ENCODE measurements at regions not wholly inside any gene's neighbourhood (a gene's known extent, or its start where the extent isn't known, plus 50 kb on each side); places are given as distances from the start of the nearest gene placed in this dataset.

DNA sequence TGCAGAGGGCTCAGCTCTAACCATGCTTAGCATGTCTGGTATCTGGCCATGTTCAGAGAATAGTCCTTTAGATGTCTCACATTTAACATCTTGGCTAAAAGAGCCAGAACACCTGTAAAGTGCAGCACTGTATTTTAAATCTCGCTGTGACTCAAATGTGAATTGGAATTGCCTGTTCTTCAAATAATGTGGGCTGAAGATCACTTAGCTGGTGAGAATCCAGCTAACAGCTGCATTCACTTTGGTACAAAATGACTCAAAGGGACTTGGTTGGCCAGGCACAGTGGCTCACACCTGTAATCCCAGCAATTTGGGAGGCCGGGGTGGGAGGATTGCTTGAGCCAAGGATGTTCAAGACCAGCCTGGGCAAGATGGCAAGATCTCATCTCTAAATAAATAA is 63.5 kb upstream of the PLAC8 start:
- Histone ChIP-seq H3K27ac (ENCODE audit: low read depth, low read length) (no peak overlapping the region), H3K9ac (ENCODE audit: low read length) (no peak overlapping the region), H3K4me1 (ENCODE audit: control insufficient read depth in 1 of 2, insufficient read depth in 2 of 2, low read length in 2 of 2) (no peaks in the 10 kb centered on the region), H2AFZ (ENCODE audit: low read depth, low read length, poor library complexity, severe bottlenecking) (no peak overlapping the region), H3K36me3 (ENCODE audit: control insufficient read depth in 1 of 2, insufficient read depth in 2 of 2, low read length in 2 of 2) (no peaks in the 10 kb centered on the region), H3K9me3 (ENCODE audit: control insufficient read depth in 1 of 2, insufficient read depth in 1 of 2, low read depth in 1 of 2, low read length in 2 of 2) (no peaks in the 10 kb centered on the region), H4K20me1 (ENCODE audit: insufficient read depth) (no peaks in the 10 kb centered on the region), H3K4me3 (replicated peaks in 1 of 2; ENCODE audit: low read depth in 1 of 2, low read length in 2 of 2) (no peak overlapping the region), H3K79me2 (ENCODE audit: insufficient read depth, low read length) (no peaks in the 10 kb centered on the region), H3K27me3 (ENCODE audit: insufficient read depth, low read length) (no peaks in the 10 kb centered on the region), H3K4me2 (ENCODE audit: low read length) (no peak overlapping the region), H3K9me2 (ENCODE audit: insufficient read depth) (peaks cover 3% of the 10 kb centered on the region; the same call in 1 of the 2 replicates)
- CTCF ChIA-PET, result no interaction called here
- POLR2A ChIA-PET, result no interaction called here
- BruUV-seq (replicated peaks), result no TSS peak
- ATAC-seq (no peak), DNase-seq (ENCODE audit: low read depth, low spot score) (no peak)
- intact Hi-C loops (cut with micrococcal nuclease), result no loop called here
- TF ChIP-seq CEBPB (IDR thresholded peaks at IDR 0.05; ENCODE audit: low read depth) (no peak), EGR1 (IDR thresholded peaks at IDR 0.05; ENCODE audit: low read depth) (no peak), EZH2 (IDR thresholded peaks at IDR 0.05) (no peak)
- RAD21 ChIA-PET (ENCODE audit: low non-redundant PET in 1 of 2, low total read pairs in 2 of 2, uncharacterized antibody in 2 of 2, unreplicated experiment in 2 of 2), result no interaction called here

DNA sequence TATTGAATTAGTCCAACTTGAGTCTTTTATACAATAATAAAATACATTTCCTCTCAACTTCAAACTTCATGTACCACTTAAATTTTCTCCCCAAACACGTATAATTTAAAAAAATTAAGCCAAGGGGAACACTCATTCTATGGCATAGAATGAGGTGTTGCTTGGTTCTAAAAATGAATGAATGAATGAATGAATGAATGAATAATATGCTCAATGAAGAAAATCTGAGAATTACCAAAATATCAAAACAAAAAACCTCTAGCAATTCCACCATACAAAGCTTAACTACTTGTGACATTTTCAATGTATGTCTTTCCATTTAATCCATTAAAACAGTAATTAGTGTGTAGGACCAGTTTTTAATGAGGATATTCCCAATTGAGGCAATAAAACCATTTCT is 62.7 kb upstream of the PLAC8 start:
- H3K36me3 ChIP-seq (ENCODE audit: control insufficient read depth in 1 of 2, insufficient read depth in 2 of 2, low read length in 2 of 2), result no peaks in the 10 kb centered on the region
- no peaks in the 10 kb centered on the region for H3K9me3 ChIP-seq (ENCODE audit: control insufficient read depth in 1 of 2, insufficient read depth in 1 of 2, low read depth in 1 of 2, low read length in 2 of 2)
- ChIA-PET CTCF (no interaction called here), RAD21 (ENCODE audit: low non-redundant PET in 1 of 2, low total read pairs in 2 of 2, uncharacterized antibody in 2 of 2, unreplicated experiment in 2 of 2) (no interaction called here), POLR2A (no interaction called here)
- H2AFZ ChIP-seq (ENCODE audit: low read depth, low read length, poor library complexity, severe bottlenecking), result no peak overlapping the region
- H3K4me3 ChIP-seq (replicated peaks in 1 of 2; ENCODE audit: low read depth in 1 of 2, low read length in 2 of 2), result no peak overlapping the region
- no peaks in the 10 kb centered on the region for H4K20me1 ChIP-seq (ENCODE audit: insufficient read depth)
- TF ChIP-seq TCF7L2 (IDR thresholded peaks at IDR 0.05; ENCODE audit: borderline replicate concordance, extremely low read depth, insufficient read depth, insufficient read length), result no peak
- no peak for TF ChIP-seq EZH2phosphoT487 (IDR thresholded peaks at IDR 0.05; ENCODE audit: borderline replicate concordance)
- TF ChIP-seq, protein P1, sequence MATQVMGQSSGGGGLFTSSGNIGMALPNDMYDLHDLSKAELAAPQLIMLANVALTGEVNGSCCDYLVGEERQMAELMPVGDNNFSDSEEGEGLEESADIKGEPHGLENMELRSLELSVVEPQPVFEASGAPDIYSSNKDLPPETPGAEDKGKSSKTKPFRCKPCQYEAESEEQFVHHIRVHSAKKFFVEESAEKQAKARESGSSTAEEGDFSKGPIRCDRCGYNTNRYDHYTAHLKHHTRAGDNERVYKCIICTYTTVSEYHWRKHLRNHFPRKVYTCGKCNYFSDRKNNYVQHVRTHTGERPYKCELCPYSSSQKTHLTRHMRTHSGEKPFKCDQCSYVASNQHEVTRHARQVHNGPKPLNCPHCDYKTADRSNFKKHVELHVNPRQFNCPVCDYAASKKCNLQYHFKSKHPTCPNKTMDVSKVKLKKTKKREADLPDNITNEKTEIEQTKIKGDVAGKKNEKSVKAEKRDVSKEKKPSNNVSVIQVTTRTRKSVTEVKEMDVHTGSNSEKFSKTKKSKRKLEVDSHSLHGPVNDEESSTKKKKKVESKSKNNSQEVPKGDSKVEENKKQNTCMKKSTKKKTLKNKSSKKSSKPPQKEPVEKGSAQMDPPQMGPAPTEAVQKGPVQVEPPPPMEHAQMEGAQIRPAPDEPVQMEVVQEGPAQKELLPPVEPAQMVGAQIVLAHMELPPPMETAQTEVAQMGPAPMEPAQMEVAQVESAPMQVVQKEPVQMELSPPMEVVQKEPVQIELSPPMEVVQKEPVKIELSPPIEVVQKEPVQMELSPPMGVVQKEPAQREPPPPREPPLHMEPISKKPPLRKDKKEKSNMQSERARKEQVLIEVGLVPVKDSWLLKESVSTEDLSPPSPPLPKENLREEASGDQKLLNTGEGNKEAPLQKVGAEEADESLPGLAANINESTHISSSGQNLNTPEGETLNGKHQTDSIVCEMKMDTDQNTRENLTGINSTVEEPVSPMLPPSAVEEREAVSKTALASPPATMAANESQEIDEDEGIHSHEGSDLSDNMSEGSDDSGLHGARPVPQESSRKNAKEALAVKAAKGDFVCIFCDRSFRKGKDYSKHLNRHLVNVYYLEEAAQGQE (IDR thresholded peaks at IDR 0.05; ENCODE audit: low read depth), result no peak
- TF ChIP-seq CBX3 (IDR thresholded peaks at IDR 0.05; ENCODE audit: low read depth), result no peak
- no peak for TF ChIP-seq EGR1 (IDR thresholded peaks at IDR 0.05; ENCODE audit: low read depth)
- no peak for TF ChIP-seq FOSL1 (IDR thresholded peaks at IDR 0.05; ENCODE audit: low read depth)
- TF ChIP-seq ZFX (IDR thresholded peaks at IDR 0.05), result no peak
- TF ChIP-seq, protein P2, sequence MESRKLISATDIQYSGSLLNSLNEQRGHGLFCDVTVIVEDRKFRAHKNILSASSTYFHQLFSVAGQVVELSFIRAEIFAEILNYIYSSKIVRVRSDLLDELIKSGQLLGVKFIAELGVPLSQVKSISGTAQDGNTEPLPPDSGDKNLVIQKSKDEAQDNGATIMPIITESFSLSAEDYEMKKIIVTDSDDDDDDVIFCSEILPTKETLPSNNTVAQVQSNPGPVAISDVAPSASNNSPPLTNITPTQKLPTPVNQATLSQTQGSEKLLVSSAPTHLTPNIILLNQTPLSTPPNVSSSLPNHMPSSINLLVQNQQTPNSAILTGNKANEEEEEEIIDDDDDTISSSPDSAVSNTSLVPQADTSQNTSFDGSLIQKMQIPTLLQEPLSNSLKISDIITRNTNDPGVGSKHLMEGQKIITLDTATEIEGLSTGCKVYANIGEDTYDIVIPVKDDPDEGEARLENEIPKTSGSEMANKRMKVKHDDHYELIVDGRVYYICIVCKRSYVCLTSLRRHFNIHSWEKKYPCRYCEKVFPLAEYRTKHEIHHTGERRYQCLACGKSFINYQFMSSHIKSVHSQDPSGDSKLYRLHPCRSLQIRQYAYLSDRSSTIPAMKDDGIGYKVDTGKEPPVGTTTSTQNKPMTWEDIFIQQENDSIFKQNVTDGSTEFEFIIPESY (IDR thresholded peaks at IDR 0.05; ENCODE audit: extremely low read depth, insufficient replicate concordance, low read length), result no peak
- TF ChIP-seq YY1 (IDR thresholded peaks at IDR 0.05; ENCODE audit: extremely low read depth, insufficient replicate concordance, low read depth, low read length), result no peak
- TF ChIP-seq, protein P3, sequence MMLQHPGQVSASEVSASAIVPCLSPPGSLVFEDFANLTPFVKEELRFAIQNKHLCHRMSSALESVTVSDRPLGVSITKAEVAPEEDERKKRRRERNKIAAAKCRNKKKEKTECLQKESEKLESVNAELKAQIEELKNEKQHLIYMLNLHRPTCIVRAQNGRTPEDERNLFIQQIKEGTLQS (IDR thresholded peaks at IDR 0.05), result no peak
- no peak for TF ChIP-seq POLR2A (IDR thresholded peaks at IDR 0.05; ENCODE audit: borderline replicate concordance, extremely low read depth, insufficient read depth, insufficient read length)
- no peak for TF ChIP-seq SP1 (IDR thresholded peaks at IDR 0.05; ENCODE audit: low read depth)
- TF ChIP-seq RAD21 (IDR thresholded peaks at IDR 0.05; ENCODE audit: low read depth), result no peak
- TF ChIP-seq ZNF274 (IDR thresholded peaks at IDR 0.05; ENCODE audit: low read depth, low read length), result no peak
- no peak for TF ChIP-seq EZH2 (IDR thresholded peaks at IDR 0.05)
- TF ChIP-seq CEBPB (IDR thresholded peaks at IDR 0.05; ENCODE audit: low read depth), result no peak
- no peak for TF ChIP-seq ELF1 (IDR thresholded peaks at IDR 0.05; ENCODE audit: borderline replicate concordance, low read depth)
- H3K4me2 ChIP-seq (ENCODE audit: low read length), result no peak overlapping the region
- H3K4me1 ChIP-seq (ENCODE audit: control insufficient read depth in 1 of 2, insufficient read depth in 2 of 2, low read length in 2 of 2), result no peaks in the 10 kb centered on the region
- H3K9ac ChIP-seq (ENCODE audit: low read length), result no peak overlapping the region
- ATAC-seq, result no peak
- no peak overlapping the region for H3K27ac ChIP-seq (ENCODE audit: low read depth, low read length)
- no peaks in the 10 kb centered on the region for H3K79me2 ChIP-seq (ENCODE audit: insufficient read depth, low read length)
- H3K9me2 ChIP-seq (ENCODE audit: insufficient read depth), result peaks cover 3% of the 10 kb centered on the region; the same call in 1 of the 2 replicates
- no peak for DNase-seq (ENCODE audit: low read depth, low spot score)
- H3K27me3 ChIP-seq (ENCODE audit: insufficient read depth, low read length), result no peaks in the 10 kb centered on the region
- no TSS peak for BruUV-seq (replicated peaks)
- intact Hi-C loops (cut with micrococcal nuclease), result no loop called here
